CD4-positive, alpha-beta T cell treated with Interleukin-4 for 1 hour (primary cell): ENCODE measurements at regions not wholly inside any gene's neighbourhood (a gene's known extent, or its start where the extent isn't known, plus 50 kb on each side); places are given as distances from the start of the nearest gene placed in this dataset.
"Not testable (repeated sequence)": the region's sequence is repeated elsewhere in the genome, so short reads cannot be mapped to it uniquely, and the experiment has no call there.

ENCODE experiments used
- DNase-seq, 2 donors: peaks; one replicate each; pipeline ENCODE4 v3.0.0-alpha.2; 2020 to 2022

DNA sequence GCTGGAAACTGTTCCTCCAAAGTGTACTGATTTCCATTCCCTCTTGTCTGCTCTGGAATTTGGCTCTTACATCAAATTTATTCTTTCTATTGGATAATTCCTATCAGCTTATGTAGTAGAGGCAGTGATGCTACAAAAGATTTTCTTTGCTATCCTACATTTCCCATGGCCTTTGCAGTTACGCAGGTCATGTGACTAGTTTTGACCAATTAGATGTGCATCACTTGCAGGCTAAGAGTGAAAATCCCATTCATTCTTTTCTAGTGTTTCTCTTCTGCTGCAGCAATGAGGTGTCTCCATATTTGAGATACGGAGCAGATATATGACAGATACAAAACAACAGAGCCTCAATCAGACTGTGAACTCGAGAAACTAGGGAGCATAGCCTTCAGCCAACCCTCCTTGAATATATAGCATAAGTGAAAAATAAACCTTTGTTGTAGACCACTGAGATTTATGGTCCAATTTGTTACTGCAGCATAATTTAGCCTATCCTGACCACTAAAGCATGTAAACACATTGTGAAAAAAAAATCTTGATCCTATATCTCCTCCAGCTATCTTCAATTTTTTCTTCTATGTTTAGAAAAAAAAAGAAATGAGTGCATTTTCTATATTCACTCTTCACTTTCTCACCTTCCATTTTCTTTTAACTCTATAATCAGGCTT is 102.0 kb downstream of the HNMT start:
- DNase-seq, result no peak

GRCh38 chr2:138066841-138067240 is 102.6 kb downstream of the HNMT start:
- no peak for DNase-seq

- not testable (repeated sequence) for DNase-seq
These were observed 104.4 kb downstream of the HNMT start for GRCh38 chr2:138068669-138069068.

DNA sequence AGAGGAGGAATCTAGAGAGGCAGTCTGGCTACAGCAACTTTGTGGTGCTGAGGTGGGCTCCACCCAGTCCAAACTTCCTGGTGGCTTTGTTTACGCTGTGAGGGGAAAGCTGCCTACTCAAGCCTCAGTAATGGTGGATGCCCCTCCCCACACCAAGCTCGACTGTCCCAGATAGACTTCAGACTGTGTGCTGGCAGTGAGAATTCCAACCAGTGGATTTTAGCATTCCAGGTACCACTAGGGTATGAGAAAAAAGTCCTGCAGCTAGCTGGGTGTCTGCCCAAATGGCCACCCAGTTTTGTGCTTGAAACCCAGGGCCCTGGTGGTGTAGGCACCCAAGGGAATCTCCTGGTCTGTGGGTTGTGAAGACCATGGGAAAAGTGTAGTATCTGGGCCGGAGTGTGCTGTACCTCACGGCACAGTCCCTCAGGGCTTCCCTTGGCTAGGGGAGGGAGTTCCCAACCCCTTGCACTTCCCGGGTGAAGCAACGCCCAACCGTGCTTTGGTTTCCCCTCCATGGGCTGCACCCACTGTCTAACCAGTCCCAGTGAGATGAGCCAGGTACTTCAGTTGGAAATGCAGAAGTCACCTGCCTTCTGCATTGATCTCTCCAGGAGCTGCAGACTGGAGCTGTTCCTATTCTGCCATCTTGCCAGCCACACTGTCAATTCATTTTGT is 106.9 kb downstream of the HNMT start:
- DNase-seq, result not testable (repeated sequence)

DNA sequence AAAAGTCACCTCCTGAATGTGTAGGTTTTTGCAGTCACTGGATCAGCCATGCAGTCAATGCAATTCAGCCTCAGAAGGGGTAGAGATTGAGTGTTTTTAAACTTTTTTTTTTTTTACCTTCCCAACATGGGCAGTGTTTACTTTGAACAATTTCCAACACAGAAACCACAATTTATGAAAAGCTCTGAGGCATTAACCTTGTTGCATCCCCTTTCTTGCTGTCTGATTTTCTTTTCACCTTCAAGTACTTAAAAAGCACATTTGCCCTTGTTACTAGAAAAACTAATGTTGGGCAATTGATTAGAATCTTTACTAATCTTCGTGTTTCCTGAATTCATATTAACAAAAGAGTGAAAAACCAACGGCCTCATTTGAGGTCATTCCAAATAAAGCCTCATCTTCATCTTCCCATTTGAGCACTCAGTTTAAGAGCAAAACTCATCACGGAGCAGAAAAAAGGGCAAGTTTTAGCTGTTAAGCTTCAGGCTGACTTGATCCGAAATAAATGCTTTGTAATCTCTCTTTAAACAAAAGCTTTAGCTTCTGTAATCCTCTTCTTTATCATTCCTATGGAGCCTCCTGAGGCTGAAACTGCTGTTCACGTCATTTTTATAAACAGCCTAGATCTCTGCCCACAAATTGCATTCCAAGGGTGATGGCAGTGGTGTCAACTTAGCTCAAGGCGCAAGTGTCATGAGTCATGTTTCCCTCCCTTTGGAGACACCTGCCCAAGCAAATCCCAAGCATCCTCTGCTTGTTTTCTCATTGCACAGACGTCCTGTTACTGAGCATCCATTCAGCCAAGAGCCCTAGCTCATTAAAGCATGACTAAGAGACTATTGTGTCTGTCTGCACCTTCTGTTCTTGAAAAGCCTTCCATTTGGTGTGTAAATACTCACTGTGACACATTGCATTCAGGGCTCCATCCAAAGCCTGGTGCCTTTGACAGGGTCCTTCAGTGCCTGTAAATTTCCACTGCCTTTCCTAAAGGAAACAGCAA is 107.7 kb downstream of the HNMT start:
- DNase-seq, result no peak

DNA sequence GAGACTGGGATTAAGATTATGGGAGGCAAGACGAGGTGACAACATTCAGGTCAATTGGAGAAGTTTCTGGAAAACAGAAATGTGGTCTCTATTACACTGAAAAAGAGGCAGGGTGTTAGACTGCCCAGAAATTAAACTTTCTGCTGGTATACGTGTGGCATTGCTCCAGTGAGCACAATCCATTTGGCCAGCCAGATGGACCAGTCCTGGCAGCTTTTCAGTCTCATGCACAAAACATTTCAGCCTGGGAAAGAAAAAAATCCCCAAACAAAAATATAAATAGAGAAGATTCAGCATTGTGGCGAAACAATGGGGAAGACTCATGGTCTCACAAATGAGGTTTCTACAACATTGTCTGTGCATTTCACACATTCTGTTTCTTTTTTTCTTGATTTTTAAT is 113.9 kb downstream of the HNMT start:
- no peak for DNase-seq

DNA sequence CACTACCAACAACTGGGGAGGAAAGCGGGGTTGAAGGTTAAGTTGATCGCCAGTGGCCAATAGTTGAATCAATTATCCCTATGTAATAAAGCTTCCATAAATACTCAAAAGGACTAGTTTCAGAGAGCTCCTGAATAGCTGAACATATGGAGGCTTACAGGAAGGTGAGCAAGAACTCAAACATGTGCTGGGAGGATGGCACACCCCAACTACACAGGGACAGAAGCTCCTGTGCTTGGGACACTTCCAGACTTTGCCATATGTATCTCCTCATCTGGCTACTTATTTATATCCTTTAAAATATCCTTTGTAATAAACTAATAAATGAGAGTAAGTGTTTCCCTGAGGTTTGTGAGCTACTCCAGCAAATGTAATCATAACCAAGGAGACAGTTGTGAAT is 115.7 kb downstream of the HNMT start:
- no peak for DNase-seq

DNA sequence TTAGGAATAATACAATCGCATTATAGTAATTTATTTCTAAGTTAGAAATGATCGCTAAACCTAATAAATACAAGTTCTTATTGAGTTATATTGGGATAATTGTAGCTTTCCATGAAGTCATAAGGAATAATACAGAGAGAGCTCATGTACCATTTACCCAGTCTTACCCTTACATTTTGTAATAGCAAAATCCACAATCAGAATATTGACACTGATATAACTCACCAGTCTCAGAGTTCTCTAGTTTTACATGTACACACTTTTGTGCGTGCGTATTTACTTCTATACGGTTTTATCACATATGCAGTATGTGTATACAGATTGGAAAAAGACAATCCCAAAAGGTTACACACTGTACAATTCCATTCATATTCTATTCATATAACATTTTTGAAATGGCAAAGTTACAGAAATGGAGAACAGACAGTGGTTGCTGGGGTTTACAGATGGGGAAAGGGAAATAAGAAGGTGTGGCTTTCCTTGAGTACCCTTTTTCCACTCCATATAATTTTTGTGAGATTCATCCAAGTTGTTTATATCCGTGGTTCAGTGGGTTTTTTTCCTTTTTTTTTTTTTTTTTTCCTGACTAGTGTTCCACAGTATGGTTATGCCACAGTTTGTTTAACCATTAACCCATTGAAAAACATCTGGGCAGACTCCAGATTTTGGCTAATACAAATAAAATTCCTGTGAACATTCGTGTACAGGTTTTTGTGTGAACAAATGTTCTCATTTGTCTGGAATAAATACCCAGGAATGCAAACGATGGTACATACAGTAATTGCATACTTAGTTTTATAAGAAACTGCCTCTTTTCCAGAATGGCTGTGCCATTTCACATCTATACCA is 117.2 kb downstream of the HNMT start:
- DNase-seq, result no peak

DNA sequence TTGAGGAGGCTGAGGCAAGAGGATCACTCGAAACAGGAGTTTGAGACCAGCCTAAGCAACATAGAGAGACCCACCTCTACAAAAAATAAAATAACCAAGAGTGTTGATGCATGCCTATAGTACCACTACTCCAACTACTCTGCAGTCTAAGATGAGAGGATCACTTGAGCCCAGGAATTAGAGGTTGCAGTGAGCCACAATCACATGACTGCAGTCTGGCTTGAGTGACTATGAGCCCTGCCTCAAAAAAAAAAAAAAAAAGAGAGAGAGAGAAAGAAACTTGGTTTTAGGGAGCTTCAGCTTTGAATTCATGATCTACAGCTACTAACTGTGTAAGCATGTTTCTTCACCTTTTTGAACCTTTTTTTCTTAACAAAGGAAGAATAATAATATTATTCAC is 119.9 kb downstream of the HNMT start:
- no peak for DNase-seq

DNA sequence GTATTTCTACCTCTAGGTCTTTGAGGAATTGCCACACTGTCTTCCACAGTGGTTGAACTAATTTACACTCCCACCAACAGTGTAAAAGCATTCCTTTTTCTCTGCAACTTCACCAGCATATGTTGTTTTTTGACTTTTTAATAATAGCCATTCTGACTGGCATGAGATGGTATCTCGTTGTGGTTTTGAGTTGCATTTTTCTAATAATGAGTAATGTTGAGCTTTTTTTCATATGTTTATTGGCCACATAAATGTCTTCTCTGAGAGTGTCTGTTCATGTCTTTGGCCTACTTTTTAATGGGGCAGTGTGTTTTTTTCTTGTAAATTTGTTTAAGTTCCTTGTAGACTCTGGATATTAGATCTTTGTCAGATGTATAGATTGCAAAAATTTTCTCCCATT is 121.2 kb downstream of the HNMT start:
- not testable (repeated sequence) for DNase-seq

DNA sequence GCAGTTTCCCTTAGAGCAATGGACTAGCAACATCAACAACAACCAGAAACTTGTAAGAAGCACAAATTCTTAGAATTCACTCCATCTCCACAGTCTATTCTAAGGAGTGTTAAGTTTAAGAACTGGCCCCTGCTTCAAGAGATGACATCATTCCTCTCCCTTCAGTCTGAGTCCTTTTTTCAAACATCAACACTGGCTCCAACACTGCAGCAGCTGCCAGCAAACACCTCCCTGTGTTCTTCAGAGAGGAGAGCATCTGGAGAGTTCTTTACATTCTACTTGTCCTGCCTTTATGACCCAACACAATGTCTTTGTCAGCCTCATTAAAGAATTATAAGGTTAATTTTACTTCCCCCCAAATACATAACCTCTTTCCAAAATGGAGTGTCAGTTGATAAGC is 122.3 kb downstream of the HNMT start:
- no peak for DNase-seq

GRCh38 chr2:138087751-138088593 is 123.7 kb downstream of the HNMT start:
- DNase-seq, result no peak

DNA sequence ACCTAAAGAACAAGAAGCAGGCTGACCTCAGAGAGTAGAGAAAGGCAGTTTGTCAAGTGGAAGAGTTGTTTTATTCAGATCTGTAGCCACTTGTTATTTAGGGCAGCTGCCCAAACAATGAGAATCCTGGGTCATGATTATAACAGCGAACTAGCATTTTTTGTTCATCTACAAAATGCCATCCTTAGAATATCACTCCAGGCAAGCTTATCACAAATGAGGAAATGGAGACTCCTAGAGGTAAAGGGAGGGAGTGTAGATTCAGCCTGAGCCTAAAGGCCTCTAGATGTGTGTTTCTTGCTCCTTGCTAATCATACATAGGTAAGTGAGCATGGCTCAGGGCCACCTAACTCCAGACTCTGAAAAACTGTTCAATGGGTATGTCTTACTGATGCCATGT is 126.1 kb downstream of the HNMT start:
- DNase-seq, result peak in 1 of 2 donors; percentile 5

- DNase-seq, result no peak
These were observed 129.2 kb downstream of the HNMT start for GRCh38 chr2:138093455-138093854.

GRCh38 chr2:138094031-138094430 is 129.8 kb downstream of the HNMT start:
- DNase-seq, result no peak

DNA sequence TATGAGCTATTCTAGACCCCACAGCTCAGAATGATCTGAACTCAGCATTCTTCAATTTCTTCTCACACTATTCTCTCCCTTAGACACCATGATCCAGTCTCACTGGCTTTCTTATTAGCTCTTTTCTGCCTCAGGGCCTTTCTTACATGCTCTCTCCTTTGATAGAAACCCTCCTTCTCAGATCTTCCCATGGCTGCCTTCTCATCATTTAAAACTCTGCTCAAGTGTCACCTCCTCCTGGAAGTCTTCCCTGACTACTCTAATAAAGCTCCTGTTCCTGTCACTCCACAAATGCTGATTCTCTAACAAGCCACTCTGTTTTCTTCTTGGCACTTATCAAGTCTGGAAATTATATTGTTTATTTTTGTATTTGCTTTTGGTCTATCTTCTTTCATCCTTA is 131.1 kb downstream of the HNMT start:
- no peak for DNase-seq

DNA sequence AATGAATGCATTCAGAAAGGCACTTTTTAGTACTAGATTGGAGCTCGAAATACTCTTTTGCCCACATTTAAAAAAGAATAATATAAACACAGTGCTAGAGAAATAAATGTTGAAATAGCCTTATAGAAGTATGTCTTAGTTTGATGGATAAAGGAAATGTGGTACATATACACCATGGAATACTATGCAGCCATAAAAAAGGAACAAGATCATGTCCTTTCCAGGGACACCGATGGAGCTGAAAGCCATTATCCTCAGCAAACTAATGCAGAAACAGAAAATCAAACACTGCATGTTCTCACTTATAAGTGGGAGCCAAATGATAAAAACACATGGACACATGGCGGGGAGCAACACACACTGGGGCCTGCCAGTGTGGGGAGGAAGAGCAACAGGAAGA is 135.0 kb downstream of the HNMT start:
- DNase-seq, result not testable (repeated sequence)

- DNase-seq, result no peak
These were observed 137.4 kb downstream of the HNMT start for GRCh38 chr2:138101718-138102117.

- DNase-seq, result no peak
These were observed 138.4 kb downstream of the HNMT start for GRCh38 chr2:138102664-138103063.

- no peak for DNase-seq
These were observed 138.9 kb downstream of the HNMT start for GRCh38 chr2:138103156-138103555.

- DNase-seq, result no peak
These were observed 139.8 kb downstream of the HNMT start for GRCh38 chr2:138104071-138104470.

DNA sequence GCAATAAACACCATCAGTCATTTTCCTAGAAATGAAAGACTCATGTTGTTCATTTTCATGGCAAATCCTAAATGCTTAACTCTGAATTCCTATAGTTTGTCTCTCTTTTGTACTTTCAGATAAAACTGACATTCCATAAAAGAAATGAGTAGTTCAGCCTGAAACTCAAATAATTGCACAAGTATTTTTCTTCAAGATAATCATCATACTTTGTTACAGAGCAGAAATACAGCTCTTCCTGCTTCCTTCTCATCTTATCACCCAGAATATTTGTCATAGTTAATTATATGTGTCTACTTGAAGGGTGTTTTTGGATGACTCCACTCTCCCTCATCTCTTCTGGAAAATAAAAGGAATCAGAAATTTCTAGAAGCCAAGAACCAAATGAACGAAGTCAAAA is 141.1 kb downstream of the HNMT start:
- DNase-seq, result no peak
